ENCODE measurements at regions not wholly inside any gene's neighbourhood (a gene's known extent, or its start where the extent isn't known, plus 50 kb on each side); places are given as distances from the start of the nearest gene placed in this dataset.

GRCh38 chr22:34476762-34477161 is 556.5 kb upstream of the LARGE1 start:
- DNase-seq (ENCODE audit: low spot score) = no peak
- no peak for TF ChIP-seq CTCF (IDR thresholded peaks at IDR 0.05)
- Mint-ChIP-seq H3K27me3 (ENCODE audit: low read depth) (no peaks in the 10 kb centered on the region), H3K4me3 (ENCODE audit: unreplicated experiment) (no peak overlapping the region), H3K36me3 (ENCODE audit: low read depth) (no peaks in the 10 kb centered on the region), H3K27ac (ENCODE audit: unreplicated experiment) (no peak overlapping the region), H3K9me3 (ENCODE audit: low read depth) (peaks cover 29% of the 10 kb centered on the region), H3K4me1 (ENCODE audit: low read depth) (no peaks in the 10 kb centered on the region)

- H3K4me3 Mint-ChIP-seq (ENCODE audit: unreplicated experiment) = no peak overlapping the region
- no peak overlapping the region for H3K27ac Mint-ChIP-seq (ENCODE audit: unreplicated experiment)
- no peak for TF ChIP-seq CTCF (IDR thresholded peaks at IDR 0.05)
- DNase-seq (ENCODE audit: low spot score) = no peak
- H3K27me3 Mint-ChIP-seq (ENCODE audit: low read depth) = peaks cover 4% of the 10 kb centered on the region
- H3K4me1 Mint-ChIP-seq (ENCODE audit: low read depth) = no peaks in the 10 kb centered on the region
- H3K36me3 Mint-ChIP-seq (ENCODE audit: low read depth) = no peaks in the 10 kb centered on the region
- H3K9me3 Mint-ChIP-seq (ENCODE audit: low read depth) = peaks cover 26% of the 10 kb centered on the region
These were observed 560.8 kb upstream of the LARGE1 start for GRCh38 chr22:34481090-34481489.

GRCh38 chr22:34486381-34486780 is 566.1 kb upstream of the LARGE1 start:
- no peak overlapping the region for H3K4me3 Mint-ChIP-seq (ENCODE audit: unreplicated experiment)
- no peaks in the 10 kb centered on the region for H3K36me3 Mint-ChIP-seq (ENCODE audit: low read depth)
- no peak for TF ChIP-seq CTCF (IDR thresholded peaks at IDR 0.05)
- peaks cover 5% of the 10 kb centered on the region for H3K27me3 Mint-ChIP-seq (ENCODE audit: low read depth)
- peaks cover 10% of the 10 kb centered on the region for H3K9me3 Mint-ChIP-seq (ENCODE audit: low read depth)
- DNase-seq (ENCODE audit: low spot score) = no peak
- H3K4me1 Mint-ChIP-seq (ENCODE audit: low read depth) = no peaks in the 10 kb centered on the region
- H3K27ac Mint-ChIP-seq (ENCODE audit: unreplicated experiment) = no peak overlapping the region

DNA sequence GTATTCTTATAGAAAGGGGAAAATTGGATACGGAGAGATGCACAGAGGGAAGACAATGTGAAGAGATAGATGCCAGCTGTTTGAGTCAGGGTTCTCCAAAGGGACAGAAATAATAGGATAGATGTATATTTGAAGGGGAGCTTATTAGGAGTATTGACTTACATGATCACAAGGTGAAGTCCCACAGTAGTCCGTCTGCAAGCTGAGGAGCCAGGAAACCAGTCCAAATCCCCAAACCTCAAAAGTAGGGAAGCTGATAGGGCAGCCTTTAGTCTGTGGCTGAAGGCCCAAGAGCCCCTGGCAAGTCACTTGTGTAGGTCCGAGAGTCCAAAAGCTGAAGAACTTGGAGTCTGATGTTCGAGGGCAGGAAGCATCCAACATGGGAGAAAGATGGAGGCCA is 569.6 kb upstream of the LARGE1 start:
- TF ChIP-seq CTCF (IDR thresholded peaks at IDR 0.05) = no peak
- H3K27ac Mint-ChIP-seq (ENCODE audit: unreplicated experiment) = no peak overlapping the region
- no peak overlapping the region for H3K4me3 Mint-ChIP-seq (ENCODE audit: unreplicated experiment)
- H3K27me3 Mint-ChIP-seq (ENCODE audit: low read depth) = peaks cover 3% of the 10 kb centered on the region
- peaks cover 15% of the 10 kb centered on the region for H3K9me3 Mint-ChIP-seq (ENCODE audit: low read depth)
- no peak for DNase-seq (ENCODE audit: low spot score)
- no peaks in the 10 kb centered on the region for H3K4me1 Mint-ChIP-seq (ENCODE audit: low read depth)
- peaks cover 2% of the 10 kb centered on the region for H3K36me3 Mint-ChIP-seq (ENCODE audit: low read depth)

DNA sequence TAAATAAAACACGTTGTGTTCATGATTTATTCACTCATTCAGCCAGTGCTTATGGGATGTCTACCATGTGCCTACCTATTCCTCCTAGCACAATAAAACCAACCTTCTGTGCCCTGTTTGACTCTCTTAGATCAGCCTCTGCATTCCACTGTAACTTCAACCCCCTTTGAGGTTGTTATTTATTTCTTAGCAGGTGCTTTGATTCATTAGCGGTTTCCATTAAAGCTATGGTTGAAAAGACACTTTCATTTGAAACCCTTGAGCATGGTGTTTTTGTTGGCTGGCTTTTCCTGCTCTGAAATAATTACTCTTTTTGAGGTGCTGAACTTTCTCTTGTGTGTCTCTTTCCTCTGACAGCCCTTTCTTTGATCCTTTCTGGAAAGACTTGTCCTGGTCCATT is 570.6 kb upstream of the LARGE1 start:
- Mint-ChIP-seq H3K9me3 (ENCODE audit: low read depth) (peaks cover 23% of the 10 kb centered on the region), H3K27ac (ENCODE audit: unreplicated experiment) (no peak overlapping the region), H3K36me3 (ENCODE audit: low read depth) (peaks cover 2% of the 10 kb centered on the region), H3K4me1 (ENCODE audit: low read depth) (no peaks in the 10 kb centered on the region), H3K27me3 (ENCODE audit: low read depth) (peaks cover 2% of the 10 kb centered on the region), H3K4me3 (ENCODE audit: unreplicated experiment) (no peak overlapping the region)
- DNase-seq (ENCODE audit: low spot score) = no peak
- TF ChIP-seq CTCF (IDR thresholded peaks at IDR 0.05) = no peak
